Frontal cortex (tissue), 3 donors: ENCODE measurements at regions not wholly inside any gene's neighbourhood (a gene's known extent, or its start where the extent isn't known, plus 50 kb on each side); places are given as distances from the start of the nearest gene placed in this dataset.

Experiments used
- DNase-seq, 2 donors: peaks; one replicate each; pipeline ENCODE4 v3.0.0; 2012; ENCODE audit warnings: low spot score in 2 of 2
- FAIRE-seq: peaks from 2 replicates; lab custom pipeline; 2012; peaks lifted over from hg19 to GRCh38; lab: Jason Lieb, UNC
- donor health status: control.
- donor health status: control.
- donor health status: control.

DNA sequence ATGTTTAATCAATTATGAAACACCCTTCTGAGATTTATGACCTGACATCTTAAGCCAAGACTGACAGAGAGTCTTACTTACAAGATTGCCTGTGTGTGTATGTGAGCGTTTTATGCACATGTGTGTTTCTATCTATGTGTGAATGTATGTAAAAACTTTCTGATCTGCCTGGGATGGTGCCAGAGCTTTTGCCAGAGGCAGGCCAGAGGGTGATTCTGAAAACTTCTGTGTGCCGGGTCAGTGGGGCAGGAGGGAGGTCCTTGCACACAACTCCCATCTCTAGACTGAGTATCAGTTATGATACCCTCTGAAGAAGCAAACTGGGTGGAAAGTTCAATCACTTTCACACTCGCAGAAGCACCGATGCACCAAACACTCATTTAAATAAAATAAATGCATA, 335.0 kb upstream of the NT5C1B start:
- DNase-seq (no peak), FAIRE-seq (no peak)

GRCh38 chr2:18922276-18922675, 332.9 kb upstream of the NT5C1B start:
- DNase-seq (no peak), FAIRE-seq (no peak)

DNA sequence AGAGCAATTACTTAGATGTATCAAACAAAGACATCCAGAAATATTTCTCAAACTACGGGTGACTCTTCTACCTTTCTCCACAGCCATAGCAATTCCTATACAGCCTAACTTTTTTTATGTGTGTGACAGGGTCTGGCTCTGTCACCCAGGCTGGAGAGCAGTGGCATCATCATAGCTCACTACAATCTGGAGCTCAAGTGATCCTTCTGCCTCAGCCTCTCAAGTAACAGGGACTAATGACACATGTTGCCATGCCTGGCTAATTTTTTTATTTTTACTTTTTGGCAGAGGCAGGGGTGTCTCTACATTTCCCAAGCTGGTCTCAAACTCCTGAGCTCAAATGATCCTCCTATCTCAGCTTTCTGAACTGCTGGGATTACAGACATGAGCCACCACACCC, 328.9 kb upstream of the NT5C1B start:
- no peak for FAIRE-seq

DNA sequence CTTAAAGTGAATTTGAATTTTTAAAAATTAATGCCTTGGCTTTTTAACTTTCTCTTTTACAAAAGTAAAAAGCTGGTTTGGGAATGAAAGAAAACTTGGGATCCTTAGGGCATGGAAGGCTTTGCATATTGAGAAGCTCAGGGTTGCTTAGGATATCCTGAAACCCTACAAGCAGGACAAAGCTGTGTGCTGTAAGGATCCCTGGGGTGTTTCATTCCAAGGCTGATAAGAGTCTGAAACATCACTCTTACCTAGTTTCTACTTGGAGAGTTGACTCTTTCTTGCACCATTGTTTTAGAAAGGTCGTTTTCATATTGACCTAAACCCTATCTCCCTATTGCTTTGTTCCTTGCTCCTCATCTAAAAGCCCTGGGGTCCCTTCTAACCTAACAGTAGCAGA, 325.9 kb upstream of the NT5C1B start:
- DNase-seq (no peak), FAIRE-seq (no peak)

More for the DNA sequence above, 328.9 kb upstream of the NT5C1B start:
- DNase-seq: no peak

- no peak for FAIRE-seq
- no peak for DNase-seq
Observed at GRCh38 chr2:18913512-18913911, 324.1 kb upstream of the NT5C1B start.

- DNase-seq (no peak), FAIRE-seq (no peak)
Observed at GRCh38 chr2:18912225-18912888, 323.0 kb upstream of the NT5C1B start.

DNA sequence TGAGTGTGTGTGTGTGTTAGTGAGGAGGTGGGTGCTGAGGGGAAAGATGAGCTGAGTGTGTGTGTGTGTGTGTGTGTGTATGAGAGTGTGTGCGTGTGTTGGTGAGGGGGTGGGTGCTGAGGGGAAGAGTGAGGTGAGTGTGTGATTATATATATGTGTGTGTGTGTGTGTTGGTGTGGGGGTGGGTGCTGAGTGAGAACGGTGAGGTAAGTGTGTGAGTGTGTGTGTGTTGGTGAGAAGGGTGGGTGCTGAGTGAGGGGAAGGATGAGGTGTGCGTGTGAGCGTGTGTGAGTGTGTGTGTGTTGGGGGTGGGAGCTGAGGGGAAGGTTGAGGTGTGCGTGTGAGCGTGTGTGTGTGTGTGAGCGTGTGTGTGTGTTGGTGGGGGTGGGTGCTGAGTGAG, 322.0 kb upstream of the NT5C1B start:
- FAIRE-seq: no peak
- DNase-seq: no peak

GRCh38 chr2:18910843-18911242, 321.5 kb upstream of the NT5C1B start:
- no peak for FAIRE-seq

DNA sequence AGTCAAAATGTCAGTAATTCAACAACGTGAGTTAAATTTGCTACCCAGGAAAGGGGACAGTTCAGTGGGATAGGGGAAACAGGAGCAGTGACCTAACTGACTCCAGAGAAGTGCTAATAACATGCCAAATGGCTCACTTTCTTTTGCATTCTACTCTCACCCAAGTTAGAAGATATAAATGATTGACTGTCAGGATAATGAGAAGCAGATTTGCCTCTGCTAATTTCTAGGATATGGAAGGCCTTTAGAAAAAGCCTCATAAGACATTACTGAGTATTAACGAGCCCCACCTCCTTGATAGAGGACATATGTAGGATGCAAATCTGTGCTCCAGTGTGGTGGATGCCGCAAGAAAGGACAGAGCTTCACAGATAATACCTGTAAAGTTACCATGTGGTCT, 318.6 kb upstream of the NT5C1B start:
- FAIRE-seq (no peak), DNase-seq (no peak)

More at GRCh38 chr2:18910843-18911242, 321.5 kb upstream of the NT5C1B start:
- no peak for DNase-seq

DNA sequence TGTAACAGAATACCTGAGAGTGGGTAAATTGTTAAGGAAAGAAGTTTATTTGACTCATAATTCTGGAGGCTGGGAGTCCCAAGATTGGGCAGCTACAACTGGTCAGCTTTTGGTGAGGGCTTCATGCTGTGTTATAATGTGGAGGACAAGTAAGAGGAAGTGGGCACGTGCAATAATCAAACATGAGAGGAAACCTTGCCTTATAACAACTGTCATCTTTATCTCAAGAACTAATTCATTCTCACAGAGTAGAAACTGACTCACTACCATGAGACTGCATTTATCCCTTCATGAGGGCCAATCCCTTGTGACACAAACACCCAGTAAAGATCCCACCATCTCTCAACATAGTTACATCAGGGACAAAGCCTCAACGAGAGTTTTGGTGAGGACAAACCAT, 318.1 kb upstream of the NT5C1B start:
- FAIRE-seq (no peak), DNase-seq (no peak)

GRCh38 chr2:18903750-18904149, 314.4 kb upstream of the NT5C1B start:
- DNase-seq (no peak), FAIRE-seq (no peak)

DNA sequence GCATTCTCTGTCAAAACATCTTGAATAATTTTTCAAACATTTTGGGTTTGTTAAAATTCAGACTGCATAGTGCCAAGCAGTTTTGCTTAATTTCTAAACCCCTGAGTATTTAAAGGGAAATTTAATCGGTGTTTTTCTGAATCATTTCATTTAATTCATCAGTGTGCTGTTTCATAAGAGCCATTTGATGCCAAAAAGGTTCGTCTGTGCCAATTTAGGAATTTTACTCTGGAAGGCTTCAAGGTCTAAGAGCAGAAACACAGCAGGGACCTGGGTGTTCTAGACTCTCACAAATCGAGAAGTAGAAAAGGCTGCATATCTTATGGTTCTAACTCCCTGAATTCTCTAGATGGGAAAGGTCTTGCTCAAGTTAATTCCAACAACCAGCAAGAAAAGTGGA, 311.9 kb upstream of the NT5C1B start:
- no peak for FAIRE-seq
- no peak for DNase-seq

- DNase-seq (no peak), FAIRE-seq (no peak)
Observed at GRCh38 chr2:18900691-18901141, 311.3 kb upstream of the NT5C1B start.

GRCh38 chr2:18899725-18900124, 310.4 kb upstream of the NT5C1B start:
- DNase-seq (no peak), FAIRE-seq (no peak)

GRCh38 chr2:18898271-18898670, 308.9 kb upstream of the NT5C1B start:
- DNase-seq (no peak), FAIRE-seq (no peak)

DNA sequence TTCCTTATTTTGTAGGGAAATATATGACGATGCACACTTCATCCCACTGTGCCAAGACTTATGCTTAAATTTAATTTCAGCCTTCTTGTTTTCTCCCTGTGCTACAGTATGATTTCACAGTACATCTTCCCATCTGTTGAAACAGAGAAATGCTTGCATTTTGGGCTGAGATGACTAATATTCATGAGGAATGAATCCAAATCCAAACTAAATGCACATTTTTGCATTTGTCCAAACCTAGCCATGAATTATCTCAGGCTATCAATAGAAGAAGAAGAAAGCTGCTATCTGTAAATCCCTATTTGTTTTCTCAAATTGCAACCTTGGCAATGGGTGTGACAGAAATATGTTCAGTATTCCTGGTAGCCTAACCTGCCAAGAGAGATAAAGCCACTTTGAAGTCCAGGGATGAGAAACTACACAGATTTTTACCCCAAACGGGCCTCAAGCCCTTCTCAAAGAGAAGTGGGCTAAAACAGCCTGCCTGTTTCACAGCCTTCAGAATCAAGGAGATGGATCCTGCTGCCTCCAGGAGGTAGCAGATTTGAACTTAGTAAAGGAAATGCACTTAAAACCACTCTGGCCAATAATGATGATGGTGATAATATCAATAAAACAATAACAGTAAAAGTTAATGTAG, 306.9 kb upstream of the NT5C1B start:
- FAIRE-seq (no peak), DNase-seq (no peak)

DNA sequence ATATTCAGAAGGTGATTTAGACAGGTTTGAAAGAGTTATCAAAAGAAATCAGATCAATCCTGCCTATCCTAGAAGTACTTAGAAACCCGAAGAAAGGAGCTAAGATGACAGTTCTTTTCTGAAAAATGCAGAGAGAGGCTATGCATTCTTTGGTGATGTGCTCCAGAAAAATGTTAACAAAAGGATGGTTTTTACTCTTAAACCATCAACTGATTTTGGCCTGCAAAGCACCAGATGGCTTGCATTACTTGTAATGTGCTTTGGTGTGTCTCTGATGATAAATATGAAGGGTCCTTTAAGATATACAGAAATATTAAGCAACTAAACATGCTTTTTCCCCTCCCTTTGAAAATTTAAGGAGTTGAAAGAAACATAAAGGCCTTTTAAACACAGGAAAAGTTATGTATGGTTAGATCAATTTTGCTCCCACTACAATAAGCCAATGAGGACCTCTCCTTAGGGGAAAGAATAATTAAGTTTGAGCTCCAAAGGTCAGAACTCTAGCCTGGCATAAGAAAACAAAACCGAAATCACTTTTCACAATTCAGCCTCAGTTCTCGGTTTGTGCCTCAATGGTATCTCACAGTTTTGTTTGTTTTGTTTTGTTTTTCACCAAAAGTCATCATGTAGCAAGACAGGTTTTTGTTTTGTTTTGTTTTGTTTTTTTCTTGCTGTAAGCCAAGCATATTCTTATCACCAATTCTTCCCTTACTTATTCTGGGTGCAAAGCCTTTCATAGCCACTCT, 302.4 kb upstream of the NT5C1B start:
- FAIRE-seq: no peak
- no peak for DNase-seq

GRCh38 chr2:18889565-18890332, 300.4 kb upstream of the NT5C1B start:
- FAIRE-seq: no peak
- DNase-seq: no peak

DNA sequence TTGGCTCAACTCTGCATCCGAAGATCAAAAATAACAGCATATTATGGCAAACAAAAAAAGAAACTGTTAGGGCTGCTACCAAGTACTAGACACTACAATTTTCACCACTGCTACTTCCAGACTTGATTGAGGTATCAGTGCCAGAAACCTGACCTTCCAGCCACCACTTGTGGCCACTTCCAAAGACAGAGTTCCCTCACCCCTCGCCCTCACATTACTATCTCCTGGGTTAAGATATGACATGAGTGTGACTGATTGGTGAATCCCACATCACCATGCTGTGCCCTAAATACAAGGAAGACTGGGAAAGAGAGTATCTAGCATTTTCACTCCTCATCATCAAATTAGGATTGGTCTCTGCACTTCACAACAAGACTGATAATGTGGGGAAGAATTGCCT, 296.1 kb upstream of the NT5C1B start:
- DNase-seq: no peak
- no peak for FAIRE-seq
